A673 (cell line): ENCODE measurements at regions not wholly inside any gene's neighbourhood (a gene's known extent, or its start where the extent isn't known, plus 50 kb on each side); places are given as distances from the start of the nearest gene placed in this dataset.
A peak's percentile ranks its signal among the peaks of the same experiment; 100 is the strongest.

Experiments used
- BruUV-seq: library from RNA; stranded (reverse); fragments of 400-500 nt; replicated peaks from 2 replicates; lab custom pipeline; 2021; lab: Mats Ljungman, UMichigan
- CTCF ChIA-PET: fragments of 300-600 bp; sonication (Branson Sonifier 250); formaldehyde crosslinking; loops from one replicate; lab custom pipeline; 2022; ENCODE audit warnings: antibody characterized with exemption; lab: Charles Lee
- POLR2A ChIA-PET: fragments of 300-600 bp; sonication (Branson Sonifier 250); formaldehyde crosslinking; loops from one replicate; lab custom pipeline; 2022; ENCODE audit warnings: antibody characterized with exemption; ENCODE audit not compliant: low non-redundant PET; lab: Charles Lee
- DNase-seq: peaks from one replicate; pipeline ENCODE4 v3.0.0-alpha.2; 2015; ENCODE audit warnings: low spot score
- H3K27ac ChIP-seq: fragments of 200-600 bp; sonication (generic); 2 replicates; pipeline ENCODE4 v1.5.1; 2016; ENCODE audit warnings: mixed run types, low read depth, mild to moderate bottlenecking, mixed read lengths, antibody characterized with exemption, low read length; ENCODE audit not compliant: poor library complexity, severe bottlenecking
- H3K27me3 ChIP-seq: fragments of 200-600 bp; sonication (generic); replicated peaks from 2 replicates; pipeline ENCODE4 v1.6.1; 2017; ENCODE audit warnings: mixed run types, low read depth, mild to moderate bottlenecking, mixed read lengths, antibody characterized with exemption, low read length; ENCODE audit not compliant: insufficient read depth, poor library complexity
- H3K36me3 ChIP-seq: fragments of 200-600 bp; sonication (generic); 2 replicates; pipeline ENCODE4 v1.6.1; 2016; ENCODE audit warnings: mixed run types, mild to moderate bottlenecking, mixed read lengths, antibody characterized with exemption, low read length; ENCODE audit not compliant: insufficient read depth, poor library complexity, severe bottlenecking
- H3K4me1 ChIP-seq: fragments of 200-600 bp; sonication (generic); 2 replicates; pipeline ENCODE4 v1.6.1; 2017; ENCODE audit warnings: mixed run types, mild to moderate bottlenecking, mixed read lengths, antibody characterized with exemption, low read length; ENCODE audit not compliant: insufficient read depth, poor library complexity, severe bottlenecking
- H3K4me3 ChIP-seq: fragments of 200-600 bp; sonication (generic); 2 replicates; pipeline ENCODE4 v1.5.1; 2016; ENCODE audit warnings: low read depth, mixed run types, mild to moderate bottlenecking, mixed read lengths, low read length; ENCODE audit not compliant: poor library complexity, severe bottlenecking
- H3K9me3 ChIP-seq: fragments of 200-600 bp; sonication (generic); 2 replicates; pipeline ENCODE4 v1.6.1; 2016; ENCODE audit warnings: mixed run types, low read depth, mild to moderate bottlenecking, mixed read lengths, antibody characterized with exemption, low read length; ENCODE audit not compliant: poor library complexity, severe bottlenecking
- CTCF ChIP-seq: fragments of 300-800, 200-600 bp; sonication (generic); conservative IDR thresholded peaks from 2 replicates; pipeline ENCODE4 v1.5.1; 2017; ENCODE audit warnings: low read depth, mild to moderate bottlenecking, antibody characterized with exemption, low read length, moderate library complexity, mixed read lengths
- EZH2 ChIP-seq: fragments of 200-600 bp; sonication (generic); IDR thresholded peaks from 2 replicates; pipeline ENCODE4 v1.6.1; 2017; ENCODE audit warnings: borderline replicate concordance, low read depth, mild to moderate bottlenecking, mixed read lengths, antibody characterized with exemption, low read length; ENCODE audit not compliant: poor library complexity, severe bottlenecking
- intact Hi-C: fragments of 100-400 bp; cut with micrococcal nuclease; formaldehyde crosslinking; loops from one replicate; pipeline ENCODE4 v1.10.0; 2022; ENCODE audit not compliant: unreplicated experiment

GRCh38 chr21:41068496-41068895 is 99.5 kb upstream of the BACE2 start:
- Histone ChIP-seq H3K4me1 (no peaks in the 10 kb centered on the region), H3K27me3 (no peaks in the 10 kb centered on the region), H3K4me3 (no peak overlapping the region), H3K27ac (no peak overlapping the region), H3K9me3 (no peaks in the 10 kb centered on the region), H3K36me3 (no peaks in the 10 kb centered on the region)
- TF ChIP-seq EZH2 (no peak), CTCF (no peak)
- CTCF ChIA-PET: interaction anchor here (0.5 kb wide), 1 partner anchor 947 kb away, joined by 3 read pairs; no protein-coding TSS in a partner anchor
- POLR2A ChIA-PET: no interaction called here
- BruUV-seq: no TSS peak
- intact Hi-C loops: loop anchor here (5.0 kb wide), 2 partner anchors 601 to 926 kb away; no protein-coding TSS in a partner anchor
- DNase-seq: no peak

- CTCF ChIA-PET: interaction anchor here (0.5 kb wide), 1 partner anchor 39 kb away, joined by 4 read pairs; no protein-coding TSS in a partner anchor
- peak; percentile 56 for DNase-seq
Measured at GRCh38 chr21:41068967-41069642, 98.9 kb upstream of the BACE2 start.

GRCh38 chr21:41070284-41070683 is 97.7 kb upstream of the BACE2 start:
- H3K27me3 ChIP-seq: no peaks in the 10 kb centered on the region
- no peaks in the 10 kb centered on the region for H3K9me3 ChIP-seq
- intact Hi-C loops: no loop called here
- CTCF ChIA-PET: no interaction called here
- no peak for DNase-seq
- H3K36me3 ChIP-seq: no peaks in the 10 kb centered on the region
- TF ChIP-seq EZH2 (no peak), CTCF (no peak)
- H3K4me3 ChIP-seq: no peak overlapping the region
- no TSS peak for BruUV-seq
- no peaks in the 10 kb centered on the region for H3K4me1 ChIP-seq
- POLR2A ChIA-PET: no interaction called here
- no peak overlapping the region for H3K27ac ChIP-seq

More at GRCh38 chr21:41068967-41069642, 98.9 kb upstream of the BACE2 start:
- H3K4me1 ChIP-seq: no peaks in the 10 kb centered on the region
- intact Hi-C loops: loop anchor here (5.0 kb wide), 2 partner anchors 602 to 927 kb away; no protein-coding TSS in a partner anchor
- no peaks in the 10 kb centered on the region for H3K9me3 ChIP-seq
- TF ChIP-seq EZH2 (no peak), CTCF (peak; percentile 75)
- BruUV-seq: no TSS peak
- no peak overlapping the region for H3K4me3 ChIP-seq
- H3K36me3 ChIP-seq: no peaks in the 10 kb centered on the region
- H3K27ac ChIP-seq: no peak overlapping the region
- H3K27me3 ChIP-seq: no peaks in the 10 kb centered on the region
- POLR2A ChIA-PET: no interaction called here
